ENCODE measurements at regions not wholly inside any gene's neighbourhood (a gene's known extent, or its start where the extent isn't known, plus 50 kb on each side); places are given as distances from the start of the nearest gene placed in this dataset.
"Not testable (repeated sequence)": the region's sequence is repeated elsewhere in the genome, so short reads cannot be mapped to it uniquely, and the experiment has no call there.

- Histone ChIP-seq H3K4me3 (ENCODE audit: low read length) (no peak overlapping the region), H3K9me3 (replicated peaks; ENCODE audit: control insufficient read depth, low read depth, low read length) (peaks cover 8% of the 10 kb centered on the region), H3K27ac (ENCODE audit: low read length) (no peak overlapping the region), H3K4me1 (ENCODE audit: control insufficient read depth, insufficient read depth, low read length) (peaks cover 8% of the 10 kb centered on the region), H3K27me3 (ENCODE audit: control insufficient read depth, insufficient read depth, low read length) (no peaks in the 10 kb centered on the region), H3K36me3 (ENCODE audit: control insufficient read depth, insufficient read depth, low read length) (no peaks in the 10 kb centered on the region)
- whole genome bisulfite sequencing (ENCODE audit: insufficient coverage): 100% methylated on average over 4 of the region's 4 CpGs
- DNase-seq: no peak
Measured at GRCh38 chr3:27614592-27614991, 107.5 kb downstream of the EOMES start.

DNA sequence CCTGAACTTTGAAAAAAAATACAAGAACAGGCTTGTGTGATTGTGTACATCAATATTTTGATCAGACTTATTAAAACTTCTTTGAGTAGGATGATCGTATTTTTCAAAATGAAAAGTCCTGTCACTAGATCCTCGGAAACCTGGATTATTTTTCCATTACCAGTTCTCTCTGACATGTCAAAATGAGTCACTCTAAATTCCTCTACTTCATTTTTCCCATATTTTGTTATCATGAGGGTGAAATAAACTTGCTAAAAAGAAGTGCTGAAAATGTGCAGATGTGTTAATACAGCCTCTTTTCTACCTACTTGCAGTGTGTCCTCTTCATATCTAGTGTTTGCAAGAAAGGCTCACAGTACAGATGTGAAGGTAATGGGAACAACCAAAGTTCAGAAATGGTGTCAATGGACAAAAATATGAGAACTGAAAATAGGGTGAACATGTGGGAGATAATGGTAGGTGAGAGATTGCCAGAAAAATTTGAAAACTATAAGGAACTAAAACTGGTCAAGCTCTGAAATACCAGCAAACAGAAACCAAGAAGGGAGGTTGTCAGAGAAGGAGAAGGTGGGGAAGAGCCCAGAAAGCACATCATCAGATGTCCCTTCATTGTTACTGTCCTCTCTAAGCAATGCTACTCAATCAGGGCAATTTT, 108.2 kb downstream of the EOMES start:
- peaks cover 8% of the 10 kb centered on the region for H3K9me3 ChIP-seq (replicated peaks; ENCODE audit: control insufficient read depth, low read depth, low read length)
- DNase-seq: no peak
- no peaks in the 10 kb centered on the region for H3K27me3 ChIP-seq (ENCODE audit: control insufficient read depth, insufficient read depth, low read length)
- H3K27ac ChIP-seq (ENCODE audit: low read length): no peak overlapping the region
- H3K4me3 ChIP-seq (ENCODE audit: low read length): no peak overlapping the region
- no CpG with 5 or more reads among the region's 2 CpGs for WGBS (ENCODE audit: insufficient coverage)
- H3K36me3 ChIP-seq (ENCODE audit: control insufficient read depth, insufficient read depth, low read length): no peaks in the 10 kb centered on the region
- peaks cover 8% of the 10 kb centered on the region for H3K4me1 ChIP-seq (ENCODE audit: control insufficient read depth, insufficient read depth, low read length)

DNA sequence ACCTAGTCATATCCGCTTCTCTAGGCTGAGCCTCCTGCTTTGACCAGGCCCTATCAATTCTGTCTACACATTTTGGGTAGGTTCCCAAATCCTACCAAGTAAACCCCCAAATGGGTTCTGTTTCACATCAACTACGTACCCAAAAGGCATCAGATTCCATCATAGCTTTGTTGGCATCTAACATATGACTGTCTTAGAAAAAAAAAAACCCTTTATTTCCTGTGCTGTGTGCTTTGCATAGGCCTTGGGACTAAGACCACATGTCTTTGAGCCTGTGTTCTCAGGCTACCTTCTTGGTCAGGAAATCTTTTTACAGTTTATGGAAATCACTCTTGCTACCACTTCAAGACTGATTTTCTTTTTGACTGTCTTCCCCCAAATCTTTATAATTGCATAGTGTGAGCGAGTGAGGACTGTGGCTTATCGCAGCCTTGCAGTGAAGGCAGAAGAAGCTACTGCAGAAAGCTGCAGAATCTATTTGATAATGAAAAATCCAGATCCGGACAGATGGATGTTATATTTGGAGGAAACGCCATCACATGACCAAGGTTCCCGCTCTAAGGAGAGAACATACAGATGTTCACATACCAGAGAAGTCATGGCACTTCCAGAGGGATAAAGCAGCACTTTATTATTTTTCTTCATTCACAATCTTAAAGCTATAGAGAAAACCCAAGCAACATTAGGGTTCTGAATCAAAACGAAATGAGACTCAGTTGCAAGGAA, 111.2 kb downstream of the EOMES start:
- peak overlapping the region; percentile 42 for H3K27ac ChIP-seq (ENCODE audit: low read length)
- H3K4me1 ChIP-seq (ENCODE audit: control insufficient read depth, insufficient read depth, low read length): peaks cover 8% of the 10 kb centered on the region
- no peaks in the 10 kb centered on the region for H3K36me3 ChIP-seq (ENCODE audit: control insufficient read depth, insufficient read depth, low read length)
- 64% methylated on average over 1 of the region's 8 CpGs for WGBS (ENCODE audit: insufficient coverage)
- H3K4me3 ChIP-seq (ENCODE audit: low read length): no peak overlapping the region
- no peaks in the 10 kb centered on the region for H3K27me3 ChIP-seq (ENCODE audit: control insufficient read depth, insufficient read depth, low read length)
- peak; percentile 91 for DNase-seq
- H3K9me3 ChIP-seq (replicated peaks; ENCODE audit: control insufficient read depth, low read depth, low read length): peaks cover 8% of the 10 kb centered on the region

DNA sequence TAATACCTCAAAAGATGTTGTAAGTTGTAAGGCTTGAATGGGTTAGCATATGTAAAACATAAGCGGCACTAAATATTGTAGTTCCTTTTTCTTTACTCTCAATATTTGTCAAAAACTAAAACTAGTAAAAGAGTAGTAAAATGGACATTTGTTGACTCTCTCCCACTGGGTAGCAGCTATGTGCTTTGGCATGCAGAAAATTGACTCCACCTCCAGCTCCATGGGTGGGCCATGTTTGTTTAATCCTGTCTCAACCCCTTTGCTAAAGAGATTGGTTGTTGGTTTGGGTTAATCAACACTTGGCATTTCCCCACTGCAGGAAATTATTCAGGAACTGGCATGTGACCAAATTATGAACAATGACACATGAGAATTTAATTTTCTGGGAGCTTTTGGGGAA, 114.8 kb downstream of the EOMES start:
- no peak overlapping the region for H3K4me3 ChIP-seq (ENCODE audit: low read length)
- WGBS (ENCODE audit: insufficient coverage): no CpG with 5 or more reads among the region's 1 CpG
- no peak overlapping the region for H3K27ac ChIP-seq (ENCODE audit: low read length)
- H3K4me1 ChIP-seq (ENCODE audit: control insufficient read depth, insufficient read depth, low read length): peaks cover 8% of the 10 kb centered on the region
- H3K36me3 ChIP-seq (ENCODE audit: control insufficient read depth, insufficient read depth, low read length): no peaks in the 10 kb centered on the region
- DNase-seq: no peak
- no peaks in the 10 kb centered on the region for H3K9me3 ChIP-seq (replicated peaks; ENCODE audit: control insufficient read depth, low read depth, low read length)
- H3K27me3 ChIP-seq (ENCODE audit: control insufficient read depth, insufficient read depth, low read length): no peaks in the 10 kb centered on the region

DNA sequence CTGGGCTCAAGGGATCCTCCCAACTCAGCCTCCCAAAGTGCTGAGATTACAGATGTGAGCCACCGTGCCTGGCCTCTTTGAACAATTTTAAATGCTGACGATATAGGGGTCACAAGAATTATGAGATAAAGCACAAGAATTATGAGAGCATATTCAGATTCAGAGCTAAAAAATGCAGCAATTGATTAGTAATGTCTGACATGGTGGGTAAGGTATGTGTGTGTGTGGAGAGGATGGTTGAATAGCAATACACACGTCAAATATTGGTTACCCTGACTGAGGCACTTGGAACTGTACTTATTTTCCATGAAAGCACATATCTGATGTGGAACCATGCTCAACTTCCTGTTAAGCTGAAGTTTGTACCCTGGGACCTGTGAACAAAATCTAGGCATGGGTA, 115.6 kb downstream of the EOMES start:
- no peak overlapping the region for H3K4me3 ChIP-seq (ENCODE audit: low read length)
- peaks cover 5% of the 10 kb centered on the region for H3K4me1 ChIP-seq (ENCODE audit: control insufficient read depth, insufficient read depth, low read length)
- H3K27me3 ChIP-seq (ENCODE audit: control insufficient read depth, insufficient read depth, low read length): no peaks in the 10 kb centered on the region
- WGBS (ENCODE audit: insufficient coverage): 71% methylated on average over 3 of the region's 3 CpGs
- no peaks in the 10 kb centered on the region for H3K9me3 ChIP-seq (replicated peaks; ENCODE audit: control insufficient read depth, low read depth, low read length)
- no peak overlapping the region for H3K27ac ChIP-seq (ENCODE audit: low read length)
- no peak for DNase-seq
- no peaks in the 10 kb centered on the region for H3K36me3 ChIP-seq (ENCODE audit: control insufficient read depth, insufficient read depth, low read length)

- H3K4me1 ChIP-seq (ENCODE audit: control insufficient read depth, insufficient read depth, low read length); H3K36me3 ChIP-seq (ENCODE audit: control insufficient read depth, insufficient read depth, low read length); H3K27ac ChIP-seq (ENCODE audit: low read length); H3K4me3 ChIP-seq (ENCODE audit: low read length); DNase-seq; H3K27me3 ChIP-seq (ENCODE audit: control insufficient read depth, insufficient read depth, low read length); H3K9me3 ChIP-seq (replicated peaks; ENCODE audit: control insufficient read depth, low read depth, low read length): not testable (repeated sequence)
- 73% methylated on average over 3 of the region's 3 CpGs for WGBS (ENCODE audit: insufficient coverage)
Measured at GRCh38 chr3:27601311-27601710, 117.1 kb upstream of the SLC4A7 start.

DNA sequence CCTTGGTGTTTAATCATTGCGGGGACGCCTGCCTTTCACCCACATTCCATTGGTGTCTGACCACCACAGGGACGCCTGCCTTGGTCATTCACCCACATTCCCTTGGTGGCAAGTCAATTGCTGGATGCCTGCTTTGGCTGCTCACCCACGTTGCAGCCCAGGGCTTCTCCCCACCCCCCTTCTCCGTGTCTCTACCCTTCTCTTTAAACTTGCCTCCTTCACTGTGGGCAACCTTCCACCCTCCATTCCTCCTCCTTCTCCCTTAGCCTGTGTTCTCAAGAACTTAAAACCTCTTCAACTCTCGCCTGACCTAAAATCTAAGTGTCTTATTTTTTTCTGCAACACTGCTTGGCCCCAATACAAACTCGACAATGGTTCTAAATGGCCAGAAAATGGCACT, 115.6 kb upstream of the SLC4A7 start:
- not testable (repeated sequence) for H3K27me3 ChIP-seq (ENCODE audit: control insufficient read depth, insufficient read depth, low read length); H3K4me3 ChIP-seq (ENCODE audit: low read length); H3K9me3 ChIP-seq (replicated peaks; ENCODE audit: control insufficient read depth, low read depth, low read length); DNase-seq; H3K4me1 ChIP-seq (ENCODE audit: control insufficient read depth, insufficient read depth, low read length); H3K27ac ChIP-seq (ENCODE audit: low read length); H3K36me3 ChIP-seq (ENCODE audit: control insufficient read depth, insufficient read depth, low read length)
- WGBS (ENCODE audit: insufficient coverage): 84% methylated on average over 7 of the region's 7 CpGs

DNA sequence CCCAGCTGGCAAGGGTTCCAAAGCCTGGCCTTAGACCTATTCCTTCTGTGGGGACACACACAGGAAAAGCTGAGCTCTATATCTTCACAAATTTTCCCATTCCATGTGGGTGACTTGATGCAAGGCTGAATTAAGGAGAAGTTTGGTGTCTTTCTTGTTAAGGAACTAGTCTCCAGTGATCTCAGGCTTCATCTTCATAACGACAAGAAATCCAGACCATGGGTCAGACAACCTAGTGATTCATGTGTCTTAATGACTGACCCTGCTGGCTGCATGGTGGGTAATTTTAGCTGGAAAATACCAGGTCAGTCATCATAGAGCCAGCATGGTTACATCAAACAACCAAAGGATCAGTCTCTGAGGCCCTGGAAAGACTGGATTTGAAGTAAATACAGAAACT, 112.7 kb upstream of the SLC4A7 start:
- Histone ChIP-seq H3K4me1 (ENCODE audit: control insufficient read depth, insufficient read depth, low read length) (no peaks in the 10 kb centered on the region), H3K36me3 (ENCODE audit: control insufficient read depth, insufficient read depth, low read length) (no peaks in the 10 kb centered on the region), H3K27me3 (ENCODE audit: control insufficient read depth, insufficient read depth, low read length) (no peaks in the 10 kb centered on the region), H3K27ac (ENCODE audit: low read length) (no peak overlapping the region), H3K9me3 (replicated peaks; ENCODE audit: control insufficient read depth, low read depth, low read length) (no peaks in the 10 kb centered on the region), H3K4me3 (ENCODE audit: low read length) (no peak overlapping the region)
- WGBS (ENCODE audit: insufficient coverage): no CpG with 5 or more reads among the region's 1 CpG
- DNase-seq: no peak

GRCh38 chr3:27596334-27596841, 112.2 kb upstream of the SLC4A7 start:
- Histone ChIP-seq H3K9me3 (replicated peaks; ENCODE audit: control insufficient read depth, low read depth, low read length) (no peaks in the 10 kb centered on the region), H3K4me3 (ENCODE audit: low read length) (no peak overlapping the region), H3K27ac (ENCODE audit: low read length) (no peak overlapping the region), H3K27me3 (ENCODE audit: control insufficient read depth, insufficient read depth, low read length) (no peaks in the 10 kb centered on the region), H3K36me3 (ENCODE audit: control insufficient read depth, insufficient read depth, low read length) (no peaks in the 10 kb centered on the region), H3K4me1 (ENCODE audit: control insufficient read depth, insufficient read depth, low read length) (no peaks in the 10 kb centered on the region)
- peak; percentile 71 for DNase-seq
- WGBS (ENCODE audit: insufficient coverage): 29% methylated on average over 1 of the region's 3 CpGs

DNA sequence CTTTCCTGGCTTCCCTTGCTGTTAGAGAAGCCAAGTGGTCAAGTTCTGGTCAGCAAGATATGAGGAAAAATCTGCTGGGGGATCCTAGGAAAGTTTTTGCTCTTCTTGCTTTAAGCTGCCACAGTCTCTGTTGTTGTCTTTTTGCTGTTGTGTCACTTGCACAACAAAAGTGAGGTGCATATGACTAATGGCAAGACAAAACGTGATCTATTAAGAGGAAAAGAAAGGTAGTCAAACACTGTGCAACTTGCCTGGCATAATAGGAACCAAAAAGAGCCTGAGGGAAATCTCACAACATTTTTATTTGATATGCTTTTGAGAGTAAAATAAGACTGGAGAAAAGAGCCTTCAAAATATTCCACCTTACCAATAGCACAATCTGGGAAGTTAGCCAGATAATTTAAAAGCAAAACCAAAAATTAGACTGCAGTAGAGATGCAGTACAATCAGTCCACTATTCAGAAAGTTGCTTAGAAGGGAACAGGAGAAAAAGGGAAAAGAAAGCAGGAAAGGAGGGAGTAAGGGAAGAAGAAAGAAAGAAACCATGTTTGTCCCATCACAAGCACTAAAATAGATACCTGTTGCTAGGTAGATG, 110.0 kb upstream of the SLC4A7 start:
- Histone ChIP-seq H3K4me1 (ENCODE audit: control insufficient read depth, insufficient read depth, low read length) (no peaks in the 10 kb centered on the region), H3K27ac (ENCODE audit: low read length) (no peak overlapping the region), H3K9me3 (replicated peaks; ENCODE audit: control insufficient read depth, low read depth, low read length) (no peaks in the 10 kb centered on the region), H3K27me3 (ENCODE audit: control insufficient read depth, insufficient read depth, low read length) (no peaks in the 10 kb centered on the region), H3K36me3 (ENCODE audit: control insufficient read depth, insufficient read depth, low read length) (no peaks in the 10 kb centered on the region), H3K4me3 (ENCODE audit: low read length) (no peak overlapping the region)
- peak; percentile 67 for DNase-seq
- 75% methylated on average over 1 of the region's 1 CpG for WGBS (ENCODE audit: insufficient coverage)

Measured in muscle of leg (tissue), 3 donors.